GM19025 (cell line): ENCODE measurements at regions not wholly inside any gene's neighbourhood (a gene's known extent, or its start where the extent isn't known, plus 50 kb on each side); places are given as distances from the start of the nearest gene placed in this dataset.
"Not testable (repeated sequence)": the region's sequence is repeated elsewhere in the genome, so short reads cannot be mapped to it uniquely, and the experiment has no call there.

Experiments used
- ATAC-seq: cut with Tn5 transposase; IDR thresholded peaks from one replicate; pipeline ENCODE4 v1.9.1; 2021; ENCODE audit warnings: mild to moderate bottlenecking, low read depth, moderate library complexity; ENCODE audit not compliant: unreplicated experiment

- ATAC-seq: no peak
Measured at GRCh38 chr14:54010981-54011380, 54.4 kb upstream of the BMP4 start.

- no peak for ATAC-seq
Measured at GRCh38 chr14:54023027-54023426, 66.4 kb upstream of the BMP4 start.

- no peak for ATAC-seq
Measured at GRCh38 chr14:54025661-54026060, 69.0 kb upstream of the BMP4 start.

- ATAC-seq: no peak
Measured at GRCh38 chr14:54026671-54027070, 70.0 kb upstream of the BMP4 start.

GRCh38 chr14:54030996-54031395, 74.4 kb upstream of the BMP4 start:
- ATAC-seq: not testable (repeated sequence)

- ATAC-seq: not testable (repeated sequence)
Measured at GRCh38 chr14:54033285-54033684, 76.7 kb upstream of the BMP4 start.

GRCh38 chr14:54038724-54039123, 82.1 kb upstream of the BMP4 start:
- no peak for ATAC-seq

- no peak for ATAC-seq
Measured at GRCh38 chr14:54039311-54039710, 82.7 kb upstream of the BMP4 start.

- ATAC-seq: no peak
Measured at GRCh38 chr14:54040846-54041245, 84.2 kb upstream of the BMP4 start.

GRCh38 chr14:54046250-54046649, 89.6 kb upstream of the BMP4 start:
- no peak for ATAC-seq

- ATAC-seq: no peak
Measured at GRCh38 chr14:54047645-54048308, 91.2 kb upstream of the BMP4 start.

GRCh38 chr14:54048311-54048710, 91.7 kb upstream of the BMP4 start:
- ATAC-seq: no peak

- ATAC-seq: no peak
Measured at GRCh38 chr14:54048736-54049135, 92.1 kb upstream of the BMP4 start.

GRCh38 chr14:54050759-54051158, 94.1 kb upstream of the BMP4 start:
- ATAC-seq: no peak

- no peak for ATAC-seq
Measured at GRCh38 chr14:54052696-54053385, 96.2 kb upstream of the BMP4 start.

GRCh38 chr14:54053386-54053745, 96.7 kb upstream of the BMP4 start:
- no peak for ATAC-seq

- no peak for ATAC-seq
Measured at GRCh38 chr14:54058505-54058904, 101.9 kb upstream of the BMP4 start.

- ATAC-seq: no peak
Measured at GRCh38 chr14:54083549-54084239, 127.1 kb upstream of the BMP4 start.

GRCh38 chr14:54085232-54085761, 128.7 kb upstream of the BMP4 start:
- ATAC-seq: no peak

GRCh38 chr14:54085841-54086240, 129.2 kb upstream of the BMP4 start:
- ATAC-seq: no peak

GRCh38 chr14:54086767-54087166, 130.1 kb upstream of the BMP4 start:
- no peak for ATAC-seq

GRCh38 chr14:54087376-54087775, 130.8 kb upstream of the BMP4 start:
- no peak for ATAC-seq
